ENCODE measurements at regions not wholly inside any gene's neighbourhood (a gene's known extent, or its start where the extent isn't known, plus 50 kb on each side); places are given as distances from the start of the nearest gene placed in this dataset.

GRCh38 chr22:48558606-48559402 lies 1268.9 kb downstream of the BRD1 start:
- Mint-ChIP-seq H3K9me3 (no peaks in the 10 kb centered on the region), H3K4me3 (no peak overlapping the region), H3K27ac (no peak overlapping the region), H3K27me3 (ENCODE audit: low read depth) (peaks cover 18% of the 10 kb centered on the region), H3K36me3 (ENCODE audit: low read depth) (no peaks in the 10 kb centered on the region), H3K4me1 (no peaks in the 10 kb centered on the region)
- no peak for TF ChIP-seq CTCF (IDR thresholded peaks at IDR 0.05; ENCODE audit: unreplicated experiment in 3 of 3)

- no peaks in the 10 kb centered on the region for H3K36me3 Mint-ChIP-seq (ENCODE audit: low read depth)
- no peak for TF ChIP-seq CTCF (IDR thresholded peaks at IDR 0.05; ENCODE audit: unreplicated experiment in 3 of 3)
- H3K27ac Mint-ChIP-seq, result no peak overlapping the region
- no peaks in the 10 kb centered on the region for H3K4me1 Mint-ChIP-seq
- no peak overlapping the region for H3K4me3 Mint-ChIP-seq
- H3K9me3 Mint-ChIP-seq, result no peaks in the 10 kb centered on the region
- H3K27me3 Mint-ChIP-seq (ENCODE audit: low read depth), result peaks cover 21% of the 10 kb centered on the region
Observed at GRCh38 chr22:48558016-48558415, 1269.7 kb downstream of the BRD1 start.

GRCh38 chr22:48557473-48557872 lies 1270.2 kb downstream of the BRD1 start:
- H3K27me3 Mint-ChIP-seq (ENCODE audit: low read depth), result peaks cover 23% of the 10 kb centered on the region
- no peaks in the 10 kb centered on the region for H3K36me3 Mint-ChIP-seq (ENCODE audit: low read depth)
- no peaks in the 10 kb centered on the region for H3K9me3 Mint-ChIP-seq
- no peak overlapping the region for H3K27ac Mint-ChIP-seq
- H3K4me3 Mint-ChIP-seq, result no peak overlapping the region
- H3K4me1 Mint-ChIP-seq, result no peaks in the 10 kb centered on the region
- no peak for TF ChIP-seq CTCF (IDR thresholded peaks at IDR 0.05; ENCODE audit: unreplicated experiment in 3 of 3)

- Mint-ChIP-seq H3K36me3 (ENCODE audit: low read depth) (no peaks in the 10 kb centered on the region), H3K27ac (no peak overlapping the region), H3K4me3 (no peak overlapping the region), H3K4me1 (no peaks in the 10 kb centered on the region), H3K9me3 (no peaks in the 10 kb centered on the region), H3K27me3 (ENCODE audit: low read depth) (peaks cover 23% of the 10 kb centered on the region)
- TF ChIP-seq CTCF (IDR thresholded peaks at IDR 0.05; ENCODE audit: unreplicated experiment in 3 of 3), result no peak
Observed at GRCh38 chr22:48556751-48557150, 1270.9 kb downstream of the BRD1 start.

- no peak overlapping the region for H3K4me3 Mint-ChIP-seq
- H3K27ac Mint-ChIP-seq, result no peak overlapping the region
- no peaks in the 10 kb centered on the region for H3K36me3 Mint-ChIP-seq (ENCODE audit: low read depth)
- no peaks in the 10 kb centered on the region for H3K4me1 Mint-ChIP-seq
- H3K9me3 Mint-ChIP-seq, result no peaks in the 10 kb centered on the region
- TF ChIP-seq CTCF (IDR thresholded peaks at IDR 0.05; ENCODE audit: unreplicated experiment in 3 of 3), result no peak
- H3K27me3 Mint-ChIP-seq (ENCODE audit: low read depth), result peaks cover 22% of the 10 kb centered on the region
Observed at GRCh38 chr22:48556222-48556621, 1271.5 kb downstream of the BRD1 start.

GRCh38 chr22:48555606-48556005 lies 1272.1 kb downstream of the BRD1 start:
- no peak for TF ChIP-seq CTCF (IDR thresholded peaks at IDR 0.05; ENCODE audit: unreplicated experiment in 3 of 3)
- no peaks in the 10 kb centered on the region for H3K36me3 Mint-ChIP-seq (ENCODE audit: low read depth)

More at GRCh38 chr22:48555606-48556005, 1272.1 kb downstream of the BRD1 start:
- Mint-ChIP-seq H3K9me3 (no peaks in the 10 kb centered on the region), H3K4me1 (no peaks in the 10 kb centered on the region), H3K4me3 (no peak overlapping the region), H3K27me3 (ENCODE audit: low read depth) (peaks cover 18% of the 10 kb centered on the region), H3K27ac (no peak overlapping the region)

All from nephron (organoid).